ENCODE measurements at regions not wholly inside any gene's neighbourhood (a gene's known extent, or its start where the extent isn't known, plus 50 kb on each side); places are given as distances from the start of the nearest gene placed in this dataset.

DNA sequence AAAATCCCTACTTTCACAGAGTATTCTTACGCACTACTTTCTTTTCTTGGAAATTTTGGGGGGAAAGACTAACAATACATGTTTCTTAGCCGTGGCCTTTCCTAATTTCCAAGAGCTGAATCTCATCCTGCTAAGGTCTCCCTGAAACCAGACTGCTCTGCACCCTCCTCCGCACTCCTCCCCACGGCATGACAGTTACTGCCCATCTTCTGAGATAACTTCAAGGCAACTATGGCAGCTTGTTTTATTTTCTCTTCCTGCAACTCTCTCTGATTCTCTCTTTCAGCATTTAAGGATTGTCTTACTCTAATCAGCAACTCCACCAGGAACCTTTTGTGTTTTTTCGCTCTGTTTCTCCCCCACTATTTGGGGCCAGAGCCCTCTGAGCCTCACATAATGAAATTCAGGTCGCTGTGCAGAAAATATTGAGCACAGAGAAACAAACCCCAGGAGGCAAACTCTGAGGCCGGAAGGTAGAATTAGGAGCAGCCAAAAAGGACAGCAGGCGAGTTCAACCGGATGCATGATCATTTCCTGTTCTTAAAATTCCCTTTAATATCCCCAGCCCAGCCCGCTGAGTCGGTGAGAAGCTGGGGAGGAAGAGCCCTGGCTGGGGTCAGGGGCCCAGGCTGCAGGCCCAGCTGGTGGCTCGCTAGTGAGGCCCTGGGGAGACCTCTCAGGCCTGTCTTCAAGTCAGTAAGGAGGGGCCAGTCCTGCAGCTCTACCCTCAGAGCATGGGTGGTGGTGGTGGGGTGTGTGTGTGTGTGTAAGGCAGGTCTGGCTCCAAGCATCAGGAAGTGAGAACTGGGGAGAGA is 213.6 kb upstream of the S1PR3 start:
- Histone ChIP-seq H3K27ac (no peak overlapping the region), H3K4me3 (no peak overlapping the region)

DNA sequence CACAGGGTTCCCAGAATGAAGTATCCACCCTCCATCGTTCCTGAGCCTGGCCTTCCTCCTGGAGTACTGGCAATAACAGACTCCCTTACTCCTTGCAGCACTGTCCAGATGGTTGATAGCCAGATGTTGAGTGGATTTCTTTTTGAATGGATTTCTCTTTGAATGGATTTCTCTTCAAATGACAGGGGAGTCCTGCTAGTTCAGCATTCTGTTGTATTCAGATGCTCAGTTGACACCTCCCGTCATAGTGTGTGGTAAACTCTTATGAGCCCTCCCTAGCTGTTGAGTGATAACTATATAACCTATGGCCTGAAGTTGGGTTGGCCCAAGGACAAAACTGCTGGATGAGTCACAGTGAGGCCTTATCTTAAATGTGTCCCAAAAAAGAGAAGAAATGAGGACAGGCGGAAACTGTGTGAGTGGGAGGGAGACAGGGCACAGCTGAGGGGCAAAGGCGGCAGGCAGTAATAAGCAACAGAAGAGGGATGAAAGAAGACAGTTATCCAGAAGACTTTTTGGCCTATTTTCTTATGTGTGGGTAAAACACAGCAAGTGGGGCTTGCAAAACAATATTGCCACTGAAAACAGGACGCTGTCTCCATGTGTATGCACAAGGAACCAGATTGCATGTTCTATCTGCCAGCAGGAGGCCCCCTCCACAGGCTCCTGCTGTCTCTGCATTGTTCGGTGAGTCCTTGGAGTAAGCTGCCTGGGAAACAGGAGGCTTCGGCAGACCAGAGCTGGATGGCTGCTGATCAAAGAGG is 209.5 kb upstream of the S1PR3 start:
- Histone ChIP-seq H3K27ac (no peak overlapping the region), H3K4me3 (no peak overlapping the region)

- Histone ChIP-seq H3K27ac (no peak overlapping the region), H3K4me3 (no peak overlapping the region)
Measured at GRCh38 chr9:88782931-88783710, 208.1 kb upstream of the S1PR3 start.

DNA sequence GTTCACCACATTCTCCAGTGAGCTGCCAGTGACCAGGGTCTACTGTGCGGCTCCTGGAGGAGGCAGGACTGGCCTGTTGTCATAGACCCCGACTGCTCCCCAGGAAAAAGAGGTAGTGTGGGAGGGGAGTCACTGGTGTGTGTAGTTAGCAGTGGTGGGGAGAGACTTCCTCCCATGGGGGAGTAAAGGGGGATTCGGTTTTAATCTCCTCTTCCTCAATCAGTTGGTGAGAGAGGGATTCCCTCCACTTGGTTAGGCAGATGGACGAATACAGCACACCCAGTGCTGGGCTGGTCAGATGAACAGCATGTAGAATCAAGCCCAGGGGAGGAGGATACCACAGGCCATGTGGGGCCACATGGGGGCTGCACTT is 207.6 kb upstream of the S1PR3 start:
- H3K27ac ChIP-seq = no peak overlapping the region
- H3K4me3 ChIP-seq = no peak overlapping the region

- no peak overlapping the region for H3K4me3 ChIP-seq
Measured at GRCh38 chr9:88784960-88785359, 206.3 kb upstream of the S1PR3 start.

GRCh38 chr9:88786291-88787079 is 204.8 kb upstream of the S1PR3 start:
- Histone ChIP-seq H3K27ac (no peak overlapping the region), H3K4me3 (no peak overlapping the region)

More at GRCh38 chr9:88784960-88785359, 206.3 kb upstream of the S1PR3 start:
- no peak overlapping the region for H3K27ac ChIP-seq

GRCh38 chr9:88789785-88790184 is 201.5 kb upstream of the S1PR3 start:
- no peak overlapping the region for H3K4me3 ChIP-seq
- no peak overlapping the region for H3K27ac ChIP-seq

DNA sequence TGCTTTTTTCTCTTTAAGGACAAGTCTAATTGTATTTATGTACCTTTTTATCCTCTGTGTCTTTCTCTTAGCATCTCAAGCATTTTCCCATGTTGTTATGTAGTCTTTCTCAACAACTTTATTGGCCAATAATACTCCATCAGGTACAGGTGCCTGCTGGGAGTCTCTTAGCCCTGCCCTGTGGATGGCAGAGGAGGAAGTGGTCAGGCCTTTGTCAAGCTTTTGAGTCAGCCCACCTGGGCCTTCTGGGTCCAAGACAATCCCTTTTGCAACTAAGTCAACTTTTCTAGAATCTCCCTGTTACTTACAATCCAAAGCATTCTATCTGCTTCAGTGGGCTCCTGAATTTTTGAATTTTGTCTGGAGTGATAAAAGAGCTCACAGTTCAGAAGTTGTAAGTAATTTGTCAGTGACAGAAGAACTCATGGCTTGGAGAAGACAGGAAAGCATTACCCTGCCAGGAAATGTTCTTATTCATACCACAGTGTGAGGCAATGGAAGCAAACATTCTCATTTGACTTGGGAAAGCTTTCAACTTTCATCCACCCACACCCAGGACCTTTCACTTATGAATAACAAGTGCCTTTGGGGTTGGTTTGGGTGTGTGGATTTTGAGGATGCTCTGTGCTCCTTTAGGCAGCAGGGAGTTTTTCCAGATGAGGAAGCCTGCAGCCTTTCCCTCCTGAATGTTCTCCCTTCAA is 200.0 kb upstream of the S1PR3 start:
- H3K4me3 ChIP-seq = no peak overlapping the region
- peak overlapping the region in 1 of 21 experiments; percentile 26 for H3K27ac ChIP-seq

- Histone ChIP-seq H3K4me3 (no peak overlapping the region), H3K27ac (no peak overlapping the region)
Measured at GRCh38 chr9:88792502-88792901, 198.8 kb upstream of the S1PR3 start.

DNA sequence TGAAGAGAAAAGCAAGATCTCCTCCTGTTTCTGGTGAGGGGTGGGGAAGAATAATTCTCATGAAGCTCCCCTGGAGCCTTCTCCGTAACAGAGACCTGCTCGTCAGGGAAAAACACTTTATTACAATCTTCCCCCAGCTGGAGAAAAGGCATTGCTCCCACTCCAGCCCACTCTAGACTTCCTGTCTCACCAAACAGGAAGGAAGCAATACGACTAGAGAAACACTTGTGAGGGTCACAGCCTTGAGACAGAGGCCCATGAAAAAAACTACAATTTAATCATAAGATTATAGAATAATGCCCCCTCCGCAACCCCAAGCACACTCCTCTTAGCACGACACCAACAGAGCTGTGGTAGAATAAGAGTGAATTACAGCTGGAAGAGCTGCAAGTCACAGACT is 197.2 kb upstream of the S1PR3 start:
- Histone ChIP-seq H3K27ac (no peak overlapping the region), H3K4me3 (no peak overlapping the region)

DNA sequence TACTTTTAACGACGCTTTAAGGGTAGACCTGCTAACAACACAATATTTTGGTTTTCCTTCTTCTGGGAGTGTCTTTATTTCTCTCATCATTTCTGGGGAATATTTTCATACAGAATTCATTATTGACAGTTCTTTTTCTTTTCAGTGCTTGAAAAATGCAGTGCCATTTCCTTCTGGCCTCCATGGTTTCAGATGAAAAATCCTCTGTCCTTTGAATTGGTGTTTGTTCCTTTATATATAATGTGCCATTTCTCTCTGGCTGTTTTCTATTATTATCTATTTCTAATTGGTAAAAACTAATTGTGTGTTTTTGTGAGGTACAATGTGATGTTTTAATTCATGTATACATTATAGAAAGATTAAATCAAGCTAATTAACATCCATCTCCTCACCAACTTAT is 194.3 kb upstream of the S1PR3 start:
- Histone ChIP-seq H3K27ac (no peak overlapping the region), H3K4me3 (no peak overlapping the region)

- Histone ChIP-seq H3K27ac (no peak overlapping the region), H3K4me3 (no peak overlapping the region)
Measured at GRCh38 chr9:88798476-88798875, 192.8 kb upstream of the S1PR3 start.

- Histone ChIP-seq H3K4me3 (no peak overlapping the region), H3K27ac (no peak overlapping the region)
Measured at GRCh38 chr9:88799541-88800328, 191.5 kb upstream of the S1PR3 start.

- Histone ChIP-seq H3K27ac (no peak overlapping the region), H3K4me3 (no peak overlapping the region)
Measured at GRCh38 chr9:88800329-88800682, 191.0 kb upstream of the S1PR3 start.

GRCh38 chr9:88801214-88801796 is 190.0 kb upstream of the S1PR3 start:
- no peak overlapping the region for H3K27ac ChIP-seq

DNA sequence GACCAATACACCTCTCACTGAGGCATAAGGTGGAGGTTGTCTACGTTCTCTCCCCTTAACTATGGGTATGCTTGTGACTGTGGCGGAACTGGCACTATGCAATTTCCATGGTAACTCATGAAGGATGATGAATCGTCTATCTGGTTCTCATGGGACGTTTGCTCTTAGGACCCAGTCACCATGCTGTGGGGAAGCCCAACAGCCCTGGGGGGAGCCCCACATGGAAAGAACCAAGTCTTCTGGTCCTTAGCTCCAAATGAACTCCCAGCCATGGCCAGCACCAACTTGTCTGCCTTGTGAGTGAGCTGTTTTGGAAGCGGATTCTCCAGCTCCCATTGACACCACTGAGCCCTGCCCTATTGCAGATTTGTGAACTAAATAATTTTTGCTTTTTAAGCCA is 188.7 kb upstream of the S1PR3 start:
- no peak overlapping the region for H3K27ac ChIP-seq
- no peak overlapping the region for H3K4me3 ChIP-seq

More at GRCh38 chr9:88801214-88801796, 190.0 kb upstream of the S1PR3 start:
- no peak overlapping the region for H3K4me3 ChIP-seq

- no peak overlapping the region for H3K27ac ChIP-seq
- no peak overlapping the region for H3K4me3 ChIP-seq
Measured at GRCh38 chr9:88803546-88804253, 187.6 kb upstream of the S1PR3 start.

GRCh38 chr9:88804254-88804596 is 187.0 kb upstream of the S1PR3 start:
- no peak overlapping the region for H3K4me3 ChIP-seq

More at GRCh38 chr9:88804254-88804596, 187.0 kb upstream of the S1PR3 start:
- H3K27ac ChIP-seq = no peak overlapping the region
